HL-60 (cell line): ENCODE measurements at regions not wholly inside any gene's neighbourhood (a gene's known extent, or its start where the extent isn't known, plus 50 kb on each side); places are given as distances from the start of the nearest gene placed in this dataset.

Source experiments
- CTCF ChIP-seq: IDR thresholded peaks from one replicate; pipeline ENCODE4 v1.5.1; 2011; ENCODE audit warnings: low read length, control low read depth, inconsistent platforms; ENCODE audit not compliant: insufficient read depth
- POLR2AphosphoS5 ChIP-seq: IDR thresholded peaks from 2 replicates; pipeline ENCODE4 v1.6.1; 2012; ENCODE audit warnings: low read depth
- REST ChIP-seq: IDR thresholded peaks from 2 replicates; pipeline ENCODE4 v1.6.1; 2012; ENCODE audit warnings: low read depth; ENCODE audit not compliant: insufficient replicate concordance

- TF ChIP-seq CTCF: no peak
- no peak for TF ChIP-seq POLR2AphosphoS5
- no peak for TF ChIP-seq REST
These were observed 51.9 kb upstream of the TCERG1L start for GRCh38 chr10:131363416-131363815.
